Hepatocyte (in vitro differentiated cells): ENCODE measurements at regions not wholly inside any gene's neighbourhood (a gene's known extent, or its start where the extent isn't known, plus 50 kb on each side); places are given as distances from the start of the nearest gene placed in this dataset.

ENCODE experiments used
- DNase-seq: peaks from one replicate; pipeline ENCODE4 v3.0.0-alpha.2; 2016; ENCODE audit warnings: low spot score
- H2AFZ ChIP-seq: fragments of 200-600 bp; sonication (generic); 2 replicates; pipeline ENCODE4 v1.6.0; 2016; ENCODE audit warnings: antibody characterized with exemption, mild to moderate bottlenecking
- H3K27ac ChIP-seq: fragments of 200-600 bp; sonication (generic); 2 replicates; pipeline ENCODE4 v1.5.1; 2016; ENCODE audit warnings: mild to moderate bottlenecking
- H3K27me3 ChIP-seq: fragments of 200-600 bp; sonication (generic); 2 replicates; pipeline ENCODE4 v1.6.1; 2016
- H3K36me3 ChIP-seq: fragments of 200-600 bp; sonication (generic); replicated peaks from 2 replicates; pipeline ENCODE4 v1.5.1; 2016; ENCODE audit warnings: low read depth; ENCODE audit not compliant: insufficient read depth
- H3K4me1 ChIP-seq: fragments of 200-600 bp; sonication (generic); 2 replicates; pipeline ENCODE4 v1.5.1; 2016; ENCODE audit warnings: mild to moderate bottlenecking, moderate library complexity; ENCODE audit not compliant: insufficient read depth
- H3K4me2 ChIP-seq: fragments of 200-600 bp; sonication (generic); 2 replicates; pipeline ENCODE4 v1.6.0; 2016
- H3K4me3 ChIP-seq: fragments of 200-600 bp; sonication (generic); 2 replicates; pipeline ENCODE4 v1.5.1; 2016; ENCODE audit warnings: mild to moderate bottlenecking
- H3K79me2 ChIP-seq: fragments of 200-600 bp; sonication (generic); 2 replicates; pipeline ENCODE4 v1.6.0; 2017; ENCODE audit warnings: mild to moderate bottlenecking
- H3K9me2 ChIP-seq: fragments of 200-600 bp; sonication (generic); replicated peaks from 2 replicates; pipeline ENCODE4 v1.6.0; 2017; ENCODE audit warnings: mild to moderate bottlenecking; ENCODE audit not compliant: insufficient read depth
- H3K9me3 ChIP-seq: fragments of 200-600 bp; sonication (generic); 2 replicates; pipeline ENCODE4 v1.5.1; 2016; ENCODE audit warnings: low read depth, mild to moderate bottlenecking
- H4K20me1 ChIP-seq: fragments of 200-600 bp; sonication (generic); 2 replicates; pipeline ENCODE4 v1.6.0; 2016; ENCODE audit warnings: mild to moderate bottlenecking; ENCODE audit not compliant: insufficient read depth, poor library complexity, severe bottlenecking
- CTCF ChIP-seq: fragments of 200-600 bp; sonication (generic); IDR thresholded peaks from 2 replicates; pipeline ENCODE4 v1.5.1; 2016; ENCODE audit warnings: antibody characterized with exemption, mild to moderate bottlenecking; ENCODE audit not compliant: poor library complexity
- EZH2 ChIP-seq: fragments of 200-600 bp; sonication (generic); IDR thresholded peaks from 2 replicates; pipeline ENCODE4 v1.6.1; 2016; ENCODE audit warnings: antibody characterized with exemption, mild to moderate bottlenecking, borderline replicate concordance
- EZH2phosphoT487 ChIP-seq: fragments of 200-600 bp; sonication (generic); IDR thresholded peaks from one replicate; pipeline ENCODE4 v1.6.1; 2018; ENCODE audit warnings: antibody characterized with exemption, mild to moderate bottlenecking, low read depth, moderate library complexity; ENCODE audit not compliant: unreplicated experiment, severe bottlenecking
- WGBS: methylation state at CpG from one replicate; pipeline ENCODE4 v1.1.6; 2016; ENCODE audit warnings: low lambda C conversion rate; ENCODE audit errors: missing lambda C conversion rate; 5-methylcytosine and 5-hydroxymethylcytosine counted together

DNA sequence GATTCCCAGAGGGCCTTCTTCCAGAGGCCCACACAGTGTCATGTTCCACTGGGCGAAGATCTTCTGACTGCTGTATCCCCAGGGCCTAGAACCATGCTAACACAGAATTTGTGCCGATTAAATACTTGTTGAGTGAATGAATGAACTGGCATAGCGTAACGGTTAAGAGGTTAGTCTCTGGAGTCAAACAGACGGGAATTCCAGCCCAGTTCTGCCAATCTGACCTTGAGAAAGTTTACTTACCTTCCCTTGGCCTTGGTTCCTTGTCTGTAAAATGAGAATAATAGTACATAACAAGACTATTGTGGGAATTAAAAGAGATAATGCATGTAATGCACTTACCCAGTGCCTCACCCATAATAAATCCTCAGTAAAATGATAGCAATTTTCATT is 58.3 kb upstream of the PLAC1 start:
- Histone ChIP-seq H3K4me1 (peaks cover 4% of the 10 kb centered on the region), H3K9me3 (no peaks in the 10 kb centered on the region), H3K27ac (no peak overlapping the region), H3K4me3 (no peak overlapping the region), H3K27me3 (no peaks in the 10 kb centered on the region), H3K9me2 (no peaks in the 10 kb centered on the region), H3K4me2 (no peak overlapping the region), H2AFZ (no peak overlapping the region), H3K79me2 (no peaks in the 10 kb centered on the region), H3K36me3 (no peaks in the 10 kb centered on the region), H4K20me1 (no peaks in the 10 kb centered on the region)
- DNase-seq, result no peak
- 67% methylated on average over 5 of the region's 5 CpGs for WGBS
- no peak for TF ChIP-seq EZH2phosphoT487

DNA sequence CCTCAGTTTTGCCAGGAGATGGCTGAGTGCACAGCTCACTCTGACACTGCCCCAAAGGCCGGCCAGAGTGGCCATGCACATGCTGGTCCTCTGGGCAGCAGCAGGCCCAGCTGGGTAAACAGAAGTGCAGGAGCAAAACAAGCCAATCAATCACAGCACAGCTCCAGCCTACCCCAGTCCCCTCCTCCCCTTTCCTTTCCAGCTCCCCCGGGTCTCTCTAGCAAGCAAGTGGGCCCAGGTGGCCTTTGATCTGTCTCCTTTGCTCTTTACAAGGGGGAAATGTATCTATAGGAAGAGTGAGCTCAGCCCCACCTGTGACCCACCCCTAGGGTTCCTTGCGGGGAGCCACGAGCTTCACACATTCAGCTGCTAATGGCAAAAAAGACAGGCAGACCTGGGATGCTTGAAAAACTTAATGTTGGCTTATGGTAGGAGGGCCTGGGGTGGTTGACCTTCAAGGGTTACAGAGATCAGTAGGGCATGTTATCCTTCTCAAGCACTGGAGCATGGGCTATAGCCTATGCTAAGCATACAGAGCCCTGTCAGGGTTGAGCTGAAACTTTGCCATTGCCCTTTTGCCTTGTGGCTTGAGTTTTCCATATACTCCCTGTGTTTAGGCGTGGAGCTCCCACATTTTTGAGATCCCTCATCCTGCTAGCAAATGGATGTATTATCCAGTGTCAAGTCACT is 57.8 kb upstream of the PLAC1 start:
- Histone ChIP-seq H4K20me1 (no peaks in the 10 kb centered on the region), H3K4me2 (no peak overlapping the region), H3K27me3 (no peaks in the 10 kb centered on the region), H3K27ac (no peak overlapping the region), H3K4me3 (no peak overlapping the region), H3K4me1 (peaks cover 4% of the 10 kb centered on the region), H2AFZ (no peak overlapping the region), H3K36me3 (no peaks in the 10 kb centered on the region), H3K9me3 (no peaks in the 10 kb centered on the region), H3K79me2 (no peaks in the 10 kb centered on the region), H3K9me2 (no peaks in the 10 kb centered on the region)
- TF ChIP-seq CTCF, result no peak
- no peak for TF ChIP-seq EZH2
- no peak for TF ChIP-seq EZH2phosphoT487
- 74% methylated on average over 5 of the region's 5 CpGs for WGBS
- no peak for DNase-seq

- Histone ChIP-seq H3K36me3 (no peaks in the 10 kb centered on the region), H3K27me3 (no peaks in the 10 kb centered on the region), H3K79me2 (no peaks in the 10 kb centered on the region), H3K9me3 (no peaks in the 10 kb centered on the region), H3K4me1 (peaks cover 4% of the 10 kb centered on the region), H3K4me2 (no peak overlapping the region), H3K27ac (no peak overlapping the region), H3K9me2 (no peaks in the 10 kb centered on the region), H2AFZ (no peak overlapping the region), H3K4me3 (no peak overlapping the region), H4K20me1 (no peaks in the 10 kb centered on the region)
- DNase-seq, result no peak
- no peak for TF ChIP-seq EZH2phosphoT487
- no peak for TF ChIP-seq EZH2
- TF ChIP-seq CTCF, result no peak
- 64% methylated on average over 3 of the region's 3 CpGs for WGBS
Observed at GRCh38 chrX:134714633-134715110, 56.4 kb upstream of the PLAC1 start.

DNA sequence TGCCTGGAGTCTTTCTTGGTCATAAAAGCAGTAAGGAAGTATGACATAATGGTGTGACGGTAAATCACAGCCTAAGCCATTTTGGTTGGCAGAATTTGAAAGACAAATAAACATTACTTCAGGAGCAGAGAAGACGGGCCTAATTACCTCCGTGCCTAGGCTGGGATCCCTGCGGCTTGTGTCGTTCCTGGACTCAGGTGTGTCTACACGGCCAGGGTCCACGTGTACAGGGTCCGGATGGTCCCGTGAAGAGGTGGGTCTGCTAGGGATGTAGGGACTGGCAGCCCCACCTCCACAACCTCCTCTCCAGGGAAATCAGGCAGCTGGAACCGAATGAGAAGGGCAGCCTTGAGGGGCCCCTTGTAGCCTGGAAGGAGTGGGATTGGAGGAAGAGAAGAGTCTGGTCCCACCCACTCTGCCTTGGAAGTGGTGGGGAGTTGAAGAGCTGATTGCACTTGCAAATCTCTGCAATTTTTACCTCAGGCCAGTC is 55.4 kb upstream of the PLAC1 start:
- no peak overlapping the region for H3K4me3 ChIP-seq
- peaks cover 4% of the 10 kb centered on the region for H3K4me1 ChIP-seq
- no peaks in the 10 kb centered on the region for H3K36me3 ChIP-seq
- no peak overlapping the region for H3K27ac ChIP-seq
- TF ChIP-seq CTCF, result no peak
- no peak for TF ChIP-seq EZH2
- H3K27me3 ChIP-seq, result no peaks in the 10 kb centered on the region
- H3K79me2 ChIP-seq, result no peaks in the 10 kb centered on the region
- no peaks in the 10 kb centered on the region for H3K9me2 ChIP-seq
- no peaks in the 10 kb centered on the region for H4K20me1 ChIP-seq
- 82% methylated on average over 10 of the region's 10 CpGs for WGBS
- no peak overlapping the region for H2AFZ ChIP-seq
- no peak overlapping the region for H3K4me2 ChIP-seq
- no peaks in the 10 kb centered on the region for H3K9me3 ChIP-seq
- no peak for DNase-seq
